Mesenchymal stem cell (in vitro differentiated cells and primary cell): ENCODE measurements at regions not wholly inside any gene's neighbourhood (a gene's known extent, or its start where the extent isn't known, plus 50 kb on each side); places are given as distances from the start of the nearest gene placed in this dataset.

Source experiments
- DNase-seq: peaks from one replicate; pipeline ENCODE4 v3.0.0-alpha.2; 2013
- H2AFZ ChIP-seq: one replicate; pipeline ENCODE4 v1.6.1; 2013; ENCODE audit warnings: low read depth, mild to moderate bottlenecking, control low read depth, inconsistent platforms, low read length, moderate library complexity
- H2AK5ac ChIP-seq: 2 replicates; pipeline ENCODE4 v1.6.1; 2013; ENCODE audit warnings: low read length, moderate library complexity, mild to moderate bottlenecking, inconsistent platforms; ENCODE audit not compliant: severe bottlenecking
- H2BK120ac ChIP-seq: one replicate; pipeline ENCODE4 v1.6.1; 2013; ENCODE audit warnings: low read depth, mild to moderate bottlenecking, inconsistent platforms, low read length, moderate library complexity
- H2BK12ac ChIP-seq, 2 experiments: one replicate each; pipeline ENCODE4 v1.6.1; 2013; ENCODE audit warnings: inconsistent platforms in 2 of 2, low read length in 2 of 2, mild to moderate bottlenecking in 2 of 2, moderate library complexity in 2 of 2, control low read depth in 1 of 2
- H2BK15ac ChIP-seq: one replicate; pipeline ENCODE4 v1.6.1; 2013; ENCODE audit warnings: mild to moderate bottlenecking, low read depth, inconsistent platforms; ENCODE audit not compliant: poor library complexity, severe bottlenecking
- H2BK5ac ChIP-seq: 2 replicates; pipeline ENCODE4 v1.6.1; 2013; ENCODE audit warnings: low read depth, mild to moderate bottlenecking, low read length, control low read depth, inconsistent platforms; ENCODE audit not compliant: poor library complexity, severe bottlenecking
- H3K14ac ChIP-seq, 2 experiments: one replicate each; pipeline ENCODE4 v1.6.1; 2013; ENCODE audit warnings: inconsistent platforms in 2 of 2, low read length in 2 of 2, control low read depth in 1 of 2, mild to moderate bottlenecking in 1 of 2, moderate library complexity in 1 of 2
- H3K18ac ChIP-seq, 2 experiments: one replicate each; pipeline ENCODE4 v1.6.1; 2013; ENCODE audit warnings: inconsistent platforms in 2 of 2, low read length in 2 of 2, control low read depth in 1 of 2, low read depth in 1 of 2, mild to moderate bottlenecking in 1 of 2
- H3K23ac ChIP-seq, 2 experiments: one replicate each; pipeline ENCODE4 v1.6.1; 2013; ENCODE audit warnings: inconsistent platforms in 2 of 2, low read length in 2 of 2, mild to moderate bottlenecking in 2 of 2, moderate library complexity in 2 of 2, control low read depth in 1 of 2
- H3K27ac ChIP-seq: 2 replicates; pipeline ENCODE4 v1.5.1; 2013; ENCODE audit warnings: mild to moderate bottlenecking, moderate library complexity, low read length, control low read depth, inconsistent platforms; ENCODE audit not compliant: poor library complexity, severe bottlenecking
- H3K27me3 ChIP-seq, 2 experiments: 2 replicates each; pipeline versions ENCODE4 v1.6.1 to v1.7.0; 2013; ENCODE audit warnings: low read length in 2 of 2, mild to moderate bottlenecking in 2 of 2, moderate library complexity in 2 of 2, control low read depth in 1 of 2, inconsistent platforms in 1 of 2; ENCODE audit not compliant: control insufficient read depth in 1 of 2, insufficient read depth in 1 of 2
- H3K36me3 ChIP-seq, 2 experiments: 2 replicates each; pipeline versions ENCODE4 v1.6.1 to v1.7.0; 2013; ENCODE audit warnings: low read length in 2 of 2, control low read depth in 1 of 2, inconsistent platforms in 1 of 2, low read depth in 1 of 2, mild to moderate bottlenecking in 1 of 2; ENCODE audit not compliant: insufficient read depth in 2 of 2, control insufficient read depth in 1 of 2
- H3K4ac ChIP-seq, 2 experiments: one replicate each; pipeline ENCODE4 v1.6.1; 2013; ENCODE audit warnings: inconsistent platforms in 2 of 2, low read length in 2 of 2, mild to moderate bottlenecking in 2 of 2, moderate library complexity in 2 of 2, control low read depth in 1 of 2, low read depth in 1 of 2
- H3K4me1 ChIP-seq: 2 replicates; pipeline ENCODE4 v1.6.1; 2013; ENCODE audit warnings: low read depth, low read length, control low read depth; ENCODE audit not compliant: control insufficient read depth, insufficient read depth
- H3K4me2 ChIP-seq: 2 replicates; pipeline ENCODE4 v1.6.1; 2013; ENCODE audit warnings: low read length, mild to moderate bottlenecking, inconsistent platforms; ENCODE audit not compliant: poor library complexity, severe bottlenecking
- H3K4me3 ChIP-seq, 2 experiments: 2 replicates each; pipeline versions ENCODE4 v1.5.1 to v1.7.0; 2013; ENCODE audit warnings: low read length in 2 of 2, mild to moderate bottlenecking in 2 of 2, control low read depth in 1 of 2, low read depth in 1 of 2; ENCODE audit not compliant: insufficient read depth in 1 of 2
- H3K79me1 ChIP-seq: replicated peaks from 2 replicates; pipeline ENCODE4 v1.6.1; 2013; ENCODE audit warnings: mild to moderate bottlenecking, control low read depth, low read length, inconsistent platforms; ENCODE audit not compliant: poor library complexity, severe bottlenecking
- H3K9ac ChIP-seq: 2 replicates; pipeline ENCODE4 v1.7.0; 2013; ENCODE audit warnings: mild to moderate bottlenecking, low read length, moderate library complexity
- H3K9me3 ChIP-seq: 2 replicates; pipeline ENCODE4 v1.7.0; 2013; ENCODE audit warnings: mild to moderate bottlenecking, low read length; ENCODE audit not compliant: control insufficient read depth
- H4K8ac ChIP-seq: one replicate; pipeline ENCODE4 v1.6.1; 2013; ENCODE audit warnings: inconsistent platforms, mild to moderate bottlenecking, low read length, moderate library complexity
- H4K91ac ChIP-seq: one replicate; pipeline ENCODE4 v1.6.1; 2013; ENCODE audit warnings: mild to moderate bottlenecking, low read length, inconsistent platforms
- WGBS: methylation state at CpG from one replicate; pipeline ENCODE4 v1.1.7; 2013; ENCODE audit warnings: mixed read lengths; 5-methylcytosine and 5-hydroxymethylcytosine counted together

DNA sequence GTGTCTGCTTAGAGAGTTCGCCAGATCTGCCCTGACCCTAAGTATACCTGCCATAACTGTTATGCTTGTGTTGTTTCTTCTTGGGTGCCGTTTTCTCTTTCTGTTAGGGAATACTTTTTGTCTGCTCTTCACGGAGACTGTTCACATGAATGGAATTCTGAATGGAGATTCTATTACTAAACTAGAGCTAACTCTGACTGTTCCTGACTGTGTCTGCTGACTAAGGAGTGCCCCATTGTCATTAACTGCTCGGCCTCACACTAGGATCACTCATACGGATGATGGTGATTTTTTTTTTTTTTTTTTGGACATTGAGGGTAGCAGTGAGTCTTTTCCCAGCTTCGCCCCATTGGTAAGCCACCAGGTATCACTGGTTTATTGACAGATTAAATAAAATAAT is 104.8 kb upstream of the SLC8A1 start:
- Histone ChIP-seq H3K18ac (no peak overlapping the region), H3K23ac (no peak overlapping the region), H3K14ac (no peak overlapping the region), H3K4me3 (no peak overlapping the region), H3K4ac (no peak overlapping the region), H3K27me3 (no peaks in the 10 kb centered on the region), H2BK5ac (no peak overlapping the region), H3K9me3 (no peaks in the 10 kb centered on the region), H3K4me1 (no peaks in the 10 kb centered on the region), H4K8ac (no peak overlapping the region), H4K91ac (no peak overlapping the region), H3K9ac (no peak overlapping the region), H2BK12ac (no peak overlapping the region), H2BK120ac (no peak overlapping the region), H3K4me2 (no peak overlapping the region), H3K36me3 (no peaks in the 10 kb centered on the region), H2AK5ac (no peak overlapping the region), H3K79me1 (no peaks in the 10 kb centered on the region), H2BK15ac (no peak overlapping the region), H3K27ac (no peak overlapping the region), H2AFZ (no peak overlapping the region)
- 89% methylated on average over 5 of the region's 6 CpGs for WGBS
- no peak for DNase-seq

DNA sequence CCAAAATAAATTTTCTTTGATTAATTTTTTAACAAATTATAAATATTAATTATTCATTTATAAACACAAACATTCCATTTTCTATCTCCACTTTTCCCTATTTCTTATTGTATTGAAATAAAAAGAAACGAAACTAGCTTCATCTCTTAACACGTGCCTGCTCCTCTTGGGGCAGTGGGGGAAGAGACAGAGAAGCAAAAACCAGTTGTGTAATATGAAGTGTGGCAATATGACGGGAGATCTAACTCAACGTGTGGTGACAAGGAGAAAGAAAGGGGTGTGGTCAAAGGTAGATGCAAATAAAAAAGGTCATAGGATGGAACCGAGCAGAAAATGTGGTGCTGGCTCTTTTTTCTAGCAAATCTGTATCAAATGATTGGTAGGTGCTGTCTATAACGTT is 106.9 kb upstream of the SLC8A1 start:
- Histone ChIP-seq H2AFZ (no peak overlapping the region), H3K18ac (no peak overlapping the region), H2BK12ac (no peak overlapping the region), H3K9me3 (no peaks in the 10 kb centered on the region), H3K27ac (no peak overlapping the region), H3K4me3 (no peak overlapping the region), H4K91ac (no peak overlapping the region), H3K9ac (no peak overlapping the region), H3K4me2 (no peak overlapping the region), H2BK5ac (no peak overlapping the region), H3K23ac (no peak overlapping the region), H3K79me1 (no peaks in the 10 kb centered on the region), H4K8ac (no peak overlapping the region), H3K36me3 (no peaks in the 10 kb centered on the region), H2BK15ac (no peak overlapping the region), H3K14ac (no peak overlapping the region), H3K4me1 (no peaks in the 10 kb centered on the region), H2AK5ac (no peak overlapping the region), H3K27me3 (no peaks in the 10 kb centered on the region), H3K4ac (no peak overlapping the region), H2BK120ac (no peak overlapping the region)
- DNase-seq = no peak
- WGBS = 91% methylated on average over 6 of the region's 6 CpGs

DNA sequence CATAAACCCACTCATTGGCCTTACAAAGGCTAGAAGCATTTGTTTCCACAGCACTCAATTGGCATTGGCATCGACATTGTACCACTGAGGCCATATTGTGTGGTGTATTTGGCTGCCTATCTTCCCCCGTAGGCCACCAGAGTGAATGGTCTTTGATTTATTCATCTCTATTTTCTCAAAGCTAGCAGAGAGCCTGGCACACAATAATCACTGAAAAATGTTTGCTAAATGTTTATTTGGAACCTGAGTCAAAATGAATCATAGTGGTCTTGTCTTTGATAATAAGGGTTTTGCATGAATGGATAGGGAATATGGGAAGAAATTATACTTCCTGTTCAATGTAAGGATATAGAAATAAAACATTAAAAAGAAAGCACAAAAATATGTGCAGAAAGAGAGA is 107.3 kb upstream of the SLC8A1 start:
- Histone ChIP-seq H2BK12ac (no peak overlapping the region), H3K14ac (no peak overlapping the region), H4K91ac (no peak overlapping the region), H3K79me1 (no peaks in the 10 kb centered on the region), H3K4me3 (no peak overlapping the region), H3K36me3 (no peaks in the 10 kb centered on the region), H3K4me1 (no peaks in the 10 kb centered on the region), H2BK5ac (no peak overlapping the region), H4K8ac (no peak overlapping the region), H3K4ac (no peak overlapping the region), H2BK120ac (no peak overlapping the region), H3K23ac (no peak overlapping the region), H3K4me2 (no peak overlapping the region), H3K9me3 (no peaks in the 10 kb centered on the region), H3K18ac (no peak overlapping the region), H3K9ac (no peak overlapping the region), H2AFZ (no peak overlapping the region), H2BK15ac (no peak overlapping the region), H3K27me3 (no peaks in the 10 kb centered on the region), H2AK5ac (no peak overlapping the region), H3K27ac (no peak overlapping the region)
- 100% methylated on average over 1 of the region's 2 CpGs for WGBS
- DNase-seq = no peak

GRCh38 chr2:40564184-40564583 is 112.3 kb upstream of the SLC8A1 start:
- DNase-seq = no peak
- no peak overlapping the region for H3K23ac ChIP-seq
- no peak overlapping the region for H4K8ac ChIP-seq
- WGBS = 86% methylated on average over 2 of the region's 2 CpGs
- H3K14ac ChIP-seq = no peak overlapping the region
- H3K27ac ChIP-seq = no peak overlapping the region
- no peaks in the 10 kb centered on the region for H3K36me3 ChIP-seq
- no peaks in the 10 kb centered on the region for H3K79me1 ChIP-seq
- H2BK5ac ChIP-seq = no peak overlapping the region
- no peak overlapping the region for H3K4me3 ChIP-seq
- no peaks in the 10 kb centered on the region for H3K4me1 ChIP-seq
- H4K91ac ChIP-seq = no peak overlapping the region
- no peak overlapping the region for H3K18ac ChIP-seq
- no peak overlapping the region for H2BK15ac ChIP-seq
- no peak overlapping the region for H3K4ac ChIP-seq
- no peak overlapping the region for H3K4me2 ChIP-seq
- H2BK120ac ChIP-seq = no peak overlapping the region
- no peak overlapping the region for H2BK12ac ChIP-seq
- no peak overlapping the region for H2AFZ ChIP-seq
- H3K9me3 ChIP-seq = no peaks in the 10 kb centered on the region
- no peak overlapping the region for H2AK5ac ChIP-seq
- H3K9ac ChIP-seq = no peak overlapping the region
- no peaks in the 10 kb centered on the region for H3K27me3 ChIP-seq
